ENCODE measurements at regions not wholly inside any gene's neighbourhood (a gene's known extent, or its start where the extent isn't known, plus 50 kb on each side); places are given as distances from the start of the nearest gene placed in this dataset.

DNA sequence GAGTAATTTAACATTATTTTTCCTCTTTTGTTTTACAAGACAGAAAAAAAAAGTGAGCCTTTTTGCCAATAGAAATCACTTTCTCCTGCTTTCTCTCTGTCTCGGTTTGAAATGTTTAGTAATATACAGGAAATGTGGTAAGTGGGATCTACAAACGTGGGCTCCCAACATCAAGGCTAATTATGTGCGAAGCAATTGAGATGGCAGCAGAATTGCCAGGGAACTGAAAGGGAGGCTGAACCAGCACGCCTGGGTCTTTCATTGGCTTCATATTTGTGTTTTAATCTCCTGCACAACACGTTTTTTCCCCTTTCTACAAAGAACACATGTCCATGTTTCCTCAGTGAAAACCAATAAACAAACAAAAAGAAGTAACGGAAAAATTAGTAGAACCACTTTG lies 743.9 kb upstream of the SOX9 start:
- no peak for DNase-seq (ENCODE audit: low read depth in 1 of 2, low spot score in 1 of 2)
- Histone ChIP-seq H3K27ac (replicated peaks) (no peak overlapping the region), H3K4me3 (replicated peaks; ENCODE audit: insufficient read depth, low read length) (no peak overlapping the region), H3K27me3 (ENCODE audit: insufficient read depth, poor library complexity, severe bottlenecking) (no peaks in the 10 kb centered on the region)
- TF ChIP-seq, protein P1, sequence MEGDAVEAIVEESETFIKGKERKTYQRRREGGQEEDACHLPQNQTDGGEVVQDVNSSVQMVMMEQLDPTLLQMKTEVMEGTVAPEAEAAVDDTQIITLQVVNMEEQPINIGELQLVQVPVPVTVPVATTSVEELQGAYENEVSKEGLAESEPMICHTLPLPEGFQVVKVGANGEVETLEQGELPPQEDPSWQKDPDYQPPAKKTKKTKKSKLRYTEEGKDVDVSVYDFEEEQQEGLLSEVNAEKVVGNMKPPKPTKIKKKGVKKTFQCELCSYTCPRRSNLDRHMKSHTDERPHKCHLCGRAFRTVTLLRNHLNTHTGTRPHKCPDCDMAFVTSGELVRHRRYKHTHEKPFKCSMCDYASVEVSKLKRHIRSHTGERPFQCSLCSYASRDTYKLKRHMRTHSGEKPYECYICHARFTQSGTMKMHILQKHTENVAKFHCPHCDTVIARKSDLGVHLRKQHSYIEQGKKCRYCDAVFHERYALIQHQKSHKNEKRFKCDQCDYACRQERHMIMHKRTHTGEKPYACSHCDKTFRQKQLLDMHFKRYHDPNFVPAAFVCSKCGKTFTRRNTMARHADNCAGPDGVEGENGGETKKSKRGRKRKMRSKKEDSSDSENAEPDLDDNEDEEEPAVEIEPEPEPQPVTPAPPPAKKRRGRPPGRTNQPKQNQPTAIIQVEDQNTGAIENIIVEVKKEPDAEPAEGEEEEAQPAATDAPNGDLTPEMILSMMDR (IDR thresholded peaks at IDR 0.05; ENCODE audit: insufficient read depth, low read length): no peak
- no peak for TF ChIP-seq GABPA (IDR thresholded peaks at IDR 0.05; ENCODE audit: low read depth)
- TF ChIP-seq, protein P2, sequence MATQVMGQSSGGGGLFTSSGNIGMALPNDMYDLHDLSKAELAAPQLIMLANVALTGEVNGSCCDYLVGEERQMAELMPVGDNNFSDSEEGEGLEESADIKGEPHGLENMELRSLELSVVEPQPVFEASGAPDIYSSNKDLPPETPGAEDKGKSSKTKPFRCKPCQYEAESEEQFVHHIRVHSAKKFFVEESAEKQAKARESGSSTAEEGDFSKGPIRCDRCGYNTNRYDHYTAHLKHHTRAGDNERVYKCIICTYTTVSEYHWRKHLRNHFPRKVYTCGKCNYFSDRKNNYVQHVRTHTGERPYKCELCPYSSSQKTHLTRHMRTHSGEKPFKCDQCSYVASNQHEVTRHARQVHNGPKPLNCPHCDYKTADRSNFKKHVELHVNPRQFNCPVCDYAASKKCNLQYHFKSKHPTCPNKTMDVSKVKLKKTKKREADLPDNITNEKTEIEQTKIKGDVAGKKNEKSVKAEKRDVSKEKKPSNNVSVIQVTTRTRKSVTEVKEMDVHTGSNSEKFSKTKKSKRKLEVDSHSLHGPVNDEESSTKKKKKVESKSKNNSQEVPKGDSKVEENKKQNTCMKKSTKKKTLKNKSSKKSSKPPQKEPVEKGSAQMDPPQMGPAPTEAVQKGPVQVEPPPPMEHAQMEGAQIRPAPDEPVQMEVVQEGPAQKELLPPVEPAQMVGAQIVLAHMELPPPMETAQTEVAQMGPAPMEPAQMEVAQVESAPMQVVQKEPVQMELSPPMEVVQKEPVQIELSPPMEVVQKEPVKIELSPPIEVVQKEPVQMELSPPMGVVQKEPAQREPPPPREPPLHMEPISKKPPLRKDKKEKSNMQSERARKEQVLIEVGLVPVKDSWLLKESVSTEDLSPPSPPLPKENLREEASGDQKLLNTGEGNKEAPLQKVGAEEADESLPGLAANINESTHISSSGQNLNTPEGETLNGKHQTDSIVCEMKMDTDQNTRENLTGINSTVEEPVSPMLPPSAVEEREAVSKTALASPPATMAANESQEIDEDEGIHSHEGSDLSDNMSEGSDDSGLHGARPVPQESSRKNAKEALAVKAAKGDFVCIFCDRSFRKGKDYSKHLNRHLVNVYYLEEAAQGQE (IDR thresholded peaks at IDR 0.05; ENCODE audit: insufficient replicate concordance, low read depth): no peak

DNA sequence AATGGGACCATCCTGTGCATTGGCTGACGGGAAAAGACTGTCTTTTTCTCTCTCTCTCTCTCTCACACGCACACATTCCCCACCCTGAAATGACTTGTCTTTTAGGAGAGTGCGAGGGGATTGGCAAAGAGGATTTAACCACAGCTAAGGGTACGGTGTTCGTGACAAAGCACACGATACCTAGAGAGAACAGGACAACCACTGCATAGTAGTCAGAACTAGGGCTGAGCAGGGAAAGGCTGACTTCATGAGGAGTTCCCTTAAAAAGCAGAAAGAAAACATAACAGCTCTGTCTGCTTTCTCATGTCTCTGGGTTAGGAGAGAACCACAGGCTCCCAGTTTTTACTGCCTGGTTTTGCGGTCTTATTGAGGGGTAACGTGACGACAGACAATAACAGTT lies 742.8 kb upstream of the SOX9 start:
- Histone ChIP-seq H3K4me3 (replicated peaks; ENCODE audit: insufficient read depth, low read length) (no peak overlapping the region), H3K27ac (replicated peaks) (no peak overlapping the region), H3K27me3 (ENCODE audit: insufficient read depth, poor library complexity, severe bottlenecking) (no peaks in the 10 kb centered on the region)
- DNase-seq (ENCODE audit: low read depth in 1 of 2, low spot score in 1 of 2): no peak
- TF ChIP-seq SPI1 (IDR thresholded peaks at IDR 0.05; ENCODE audit: borderline replicate concordance, low read depth): no peak
- no peak for TF ChIP-seq GABPA (IDR thresholded peaks at IDR 0.05; ENCODE audit: low read depth)
- TF ChIP-seq, protein P2 (IDR thresholded peaks at IDR 0.05; ENCODE audit: insufficient replicate concordance, low read depth): no peak
- TF ChIP-seq, protein P1 (IDR thresholded peaks at IDR 0.05; ENCODE audit: insufficient read depth, low read length): no peak
- no peak for TF ChIP-seq POLR2AphosphoS5 (IDR thresholded peaks at IDR 0.05; ENCODE audit: low read depth)

DNA sequence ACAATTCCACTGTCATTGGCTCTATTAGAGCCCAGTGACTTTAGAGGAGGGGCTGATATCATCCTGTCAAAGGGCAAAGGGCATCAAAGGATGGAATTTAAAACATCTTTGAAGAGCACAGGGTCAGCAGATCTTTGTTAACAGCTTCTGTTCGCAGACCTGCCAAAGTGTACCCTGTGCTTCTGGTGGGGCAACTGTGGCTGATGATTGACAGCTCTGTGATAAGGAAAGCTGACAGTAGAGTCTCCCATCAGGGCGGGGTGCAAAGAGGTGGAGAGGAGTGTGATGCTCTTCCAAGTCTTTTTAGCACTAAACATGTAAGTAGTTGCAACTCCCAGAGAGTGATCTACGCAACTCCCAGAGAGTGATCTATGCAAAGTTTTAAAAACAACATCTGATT lies 742.1 kb upstream of the SOX9 start:
- DNase-seq (ENCODE audit: low read depth in 1 of 2, low spot score in 1 of 2): no peak
- no peaks in the 10 kb centered on the region for H3K27me3 ChIP-seq (ENCODE audit: insufficient read depth, poor library complexity, severe bottlenecking)
- H3K27ac ChIP-seq (replicated peaks): no peak overlapping the region
- H3K4me3 ChIP-seq (replicated peaks; ENCODE audit: insufficient read depth, low read length): no peak overlapping the region
- TF ChIP-seq POLR2AphosphoS5 (IDR thresholded peaks at IDR 0.05; ENCODE audit: low read depth) (no peak), SPI1 (IDR thresholded peaks at IDR 0.05; ENCODE audit: borderline replicate concordance, low read depth) (no peak), GABPA (IDR thresholded peaks at IDR 0.05; ENCODE audit: low read depth) (no peak)
- TF ChIP-seq, protein P1 (IDR thresholded peaks at IDR 0.05; ENCODE audit: insufficient read depth, low read length): no peak
- TF ChIP-seq, protein P2 (IDR thresholded peaks at IDR 0.05; ENCODE audit: insufficient replicate concordance, low read depth): no peak

All from HL-60 (cell line).